Adrenal gland (tissue), 9 donors: ENCODE measurements at regions not wholly inside any gene's neighbourhood (a gene's known extent, or its start where the extent isn't known, plus 50 kb on each side); places are given as distances from the start of the nearest gene placed in this dataset.
"Not testable (repeated sequence)": the region's sequence is repeated elsewhere in the genome, so short reads cannot be mapped to it uniquely, and the experiment has no call there.

Experiments used
- DNase-seq, 7 donors: peaks; one replicate each; pipeline ENCODE4 v3.0.0-alpha.2; 2019 to 2020
- H3K27ac ChIP-seq, 5 donors: fragments of 200-600 bp; sonication (generic) in 4 of 5; 1 replicate in 3 of 5; 2 replicates in 2 of 5; pipeline versions ENCODE4 v1.5.1 to v1.8.0; 2016 to 2020; ENCODE audit warnings: mild to moderate bottlenecking in 1 of 5
- H3K27me3 ChIP-seq: fragments of 200-600 bp; 2 replicates; pipeline ENCODE4 v1.8.0; 2021
- H3K36me3 ChIP-seq, 2 donors: fragments of 200-600 bp; replicated peaks in 1 of 2; 1 replicate in 1 of 2; 2 replicates in 1 of 2; pipeline versions ENCODE4 v1.5.1 to v1.8.0; 2018 to 2022
- H3K4me1 ChIP-seq, 2 donors: fragments of 200-600 bp; replicated peaks in 1 of 2; 1 replicate in 1 of 2; 2 replicates in 1 of 2; pipeline versions ENCODE4 v1.5.1 to v1.8.0; 2018 to 2021
- H3K4me3 ChIP-seq, 4 donors: fragments of 200-600 bp; sonication (generic) in 3 of 4; one replicate each; pipeline ENCODE4 v1.5.1; 2016 to 2018
- H3K9me3 ChIP-seq, 3 donors: fragments of 200-600 bp; sonication (generic) in 1 of 3; replicated peaks in 1 of 3; 1 replicate in 2 of 3; 2 replicates in 1 of 3; pipeline versions ENCODE4 v1.5.1 to v1.8.0; 2016 to 2021
- CTCF ChIP-seq, 6 experiments: fragments of 450-650 bp in 4 of 6; fragments of 200-600 bp in 2 of 6; sonication (generic) in 1 of 6; IDR thresholded peaks; 1 replicate in 5 of 6; 2 replicates in 1 of 6; pipeline versions ENCODE4 v1.5.1 to v1.8.0; 2016 to 2021; ENCODE audit warnings: antibody characterized with exemption in 6 of 6, mild to moderate bottlenecking in 2 of 6, moderate library complexity in 1 of 6
- POLR2A ChIP-seq, 2 donors: fragments of 450-650 bp; IDR thresholded peaks; one replicate each; pipeline ENCODE4 v1.6.1; 2017; ENCODE audit warnings: antibody characterized with exemption in 2 of 2, mild to moderate bottlenecking in 2 of 2, moderate library complexity in 1 of 2
- WGBS, 4 donors: extraction: QIAGEN DNeasy Blood & Tissue Kit in 2 of 4; methylation state at CpG; one replicate each; pipeline versions ENCODE4 v1.1.5 to v1.1.7; 2013 to 2017; 5-methylcytosine and 5-hydroxymethylcytosine counted together
- intact Hi-C, 2 donors: fragments of 100-400 bp; cut with DNase I; formaldehyde crosslinking; loops; one replicate each; pipeline versions ENCODE4 v1.14.1 to v1.15.0; 2022 to 2023
- donor health status: healthy with polysubstance abuse.
- donor health status: Bipolar disorder and iron deficiency.
- donor health status: DM: yes; HTN: yes; CAD: no.
- donor health status: DM: no; HTN: no; CAD: no.
- donor health status: DM: no; HTN: no; CAD: no.

- H3K4me1 ChIP-seq, result no peaks in the 10 kb centered on the region
- 77 to 91% (median 83%) methylated on average over 1 of the region's 1 CpG for WGBS, 4 donors
- H3K36me3 ChIP-seq, result no peaks in the 10 kb centered on the region
- no peaks in the 10 kb centered on the region for H3K27me3 ChIP-seq
- no peak overlapping the region for H3K27ac ChIP-seq
- H3K4me3 ChIP-seq, result no peak overlapping the region
- DNase-seq, result no peak
- intact Hi-C loops, result no loop called here
- H3K9me3 ChIP-seq, result no peaks in the 10 kb centered on the region
- TF ChIP-seq POLR2A (IDR thresholded peaks at IDR 0.05), result no peak
- TF ChIP-seq CTCF (IDR thresholded peaks at IDR 0.05), result no peak
Observed at GRCh38 chr7:69311489-69311888, 286.8 kb upstream of the AUTS2 start.

GRCh38 chr7:69313852-69314251, 284.4 kb upstream of the AUTS2 start:
- intact Hi-C loops, H3K9me3 ChIP-seq: not testable (repeated sequence)
- WGBS, 4 donors, result 88 to 100% (median 92%) methylated on average over 3 to 4 of the region's 4 CpGs

GRCh38 chr7:69318794-69319193, 279.5 kb upstream of the AUTS2 start:
- Histone ChIP-seq H3K9me3 (no peaks in the 10 kb centered on the region), H3K4me1 (no peaks in the 10 kb centered on the region), H3K27ac (no peak overlapping the region), H3K27me3 (no peaks in the 10 kb centered on the region), H3K4me3 (no peak overlapping the region), H3K36me3 (no peaks in the 10 kb centered on the region)
- 77 to 82% (median 80%) methylated on average over 10 of the region's 10 CpGs for WGBS, 4 donors
- TF ChIP-seq CTCF (IDR thresholded peaks at IDR 0.05) (no peak), POLR2A (IDR thresholded peaks at IDR 0.05) (no peak)
- no peak for DNase-seq
- intact Hi-C loops, result no loop called here

More at GRCh38 chr7:69313852-69314251, 284.4 kb upstream of the AUTS2 start:
- H3K27ac ChIP-seq, H3K36me3 ChIP-seq, H3K4me3 ChIP-seq, H3K4me1 ChIP-seq, H3K27me3 ChIP-seq, DNase-seq: not testable (repeated sequence)

- H3K27ac ChIP-seq, result no peak overlapping the region
- no peaks in the 10 kb centered on the region for H3K36me3 ChIP-seq
- no peak overlapping the region for H3K4me3 ChIP-seq
- no peaks in the 10 kb centered on the region for H3K9me3 ChIP-seq
- intact Hi-C loops, result no loop called here
- no peak for DNase-seq
- no peaks in the 10 kb centered on the region for H3K4me1 ChIP-seq
- 61 to 72% (median 69%) methylated on average over 5 of the region's 5 CpGs for WGBS, 4 donors
- TF ChIP-seq CTCF (IDR thresholded peaks at IDR 0.05) (no peak), POLR2A (IDR thresholded peaks at IDR 0.05) (no peak)
- H3K27me3 ChIP-seq, result no peaks in the 10 kb centered on the region
Observed at GRCh38 chr7:69328516-69328915, 269.8 kb upstream of the AUTS2 start.

GRCh38 chr7:69334701-69335100, 263.6 kb upstream of the AUTS2 start:
- no peak overlapping the region for H3K27ac ChIP-seq
- intact Hi-C loops, result no loop called here
- H3K27me3 ChIP-seq, result no peaks in the 10 kb centered on the region
- H3K4me1 ChIP-seq, result no peaks in the 10 kb centered on the region
- TF ChIP-seq CTCF (IDR thresholded peaks at IDR 0.05) (no peak), POLR2A (IDR thresholded peaks at IDR 0.05) (no peak)
- H3K36me3 ChIP-seq, result no peaks in the 10 kb centered on the region
- DNase-seq, result no peak
- no peaks in the 10 kb centered on the region for H3K9me3 ChIP-seq
- WGBS, 4 donors, result 71 to 76% (median 72%) methylated on average over 3 of the region's 3 CpGs
- no peak overlapping the region for H3K4me3 ChIP-seq
